NCI-H748 treated with DMSO at 0.1 percent for 48 hours (cell line): ENCODE measurements at regions not wholly inside any gene's neighbourhood (a gene's known extent, or its start where the extent isn't known, plus 50 kb on each side); places are given as distances from the start of the nearest gene placed in this dataset.

Experiments used
- DNase-seq: peaks from one replicate; lab custom pipeline; 2025; lab: John Stamatoyannopoulos, UW

DNA sequence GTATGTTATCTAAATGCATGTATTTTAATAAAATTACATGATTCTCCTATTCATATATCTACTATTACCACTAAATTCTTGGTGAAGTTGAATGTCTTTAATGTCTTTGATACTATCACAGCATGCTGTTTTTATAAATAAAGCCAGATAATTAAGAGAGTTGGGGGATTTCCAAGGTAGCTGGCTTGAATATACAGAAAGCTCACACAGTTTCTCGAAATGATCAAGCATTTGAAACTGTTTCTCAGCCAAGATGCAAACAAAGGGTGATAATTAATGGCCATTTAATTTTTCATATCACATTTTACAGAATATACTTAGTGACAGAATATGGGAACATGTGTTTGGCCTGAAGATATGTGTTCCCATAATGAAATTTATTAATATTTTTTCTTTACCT, 145.6 kb upstream of the CDH12 start:
- no peak for DNase-seq

DNA sequence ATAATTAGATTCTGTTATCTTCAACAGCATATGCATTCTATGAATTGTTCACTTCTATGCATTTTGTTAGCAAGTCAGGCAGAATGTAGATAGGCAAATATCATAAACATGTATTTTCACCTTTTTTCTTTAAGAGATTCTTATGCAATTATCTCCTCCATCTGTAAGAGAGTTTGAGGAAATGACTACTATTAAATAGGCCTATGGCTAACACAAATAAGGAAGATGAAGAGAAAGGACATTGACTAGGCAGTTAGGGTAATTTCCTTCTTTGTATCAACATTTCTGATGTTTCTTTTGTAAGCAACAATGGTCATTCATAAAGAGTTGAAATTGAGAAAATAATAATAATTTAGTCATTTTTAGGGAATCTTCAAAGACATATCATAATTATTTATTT, 145.2 kb upstream of the CDH12 start:
- no peak for DNase-seq

DNA sequence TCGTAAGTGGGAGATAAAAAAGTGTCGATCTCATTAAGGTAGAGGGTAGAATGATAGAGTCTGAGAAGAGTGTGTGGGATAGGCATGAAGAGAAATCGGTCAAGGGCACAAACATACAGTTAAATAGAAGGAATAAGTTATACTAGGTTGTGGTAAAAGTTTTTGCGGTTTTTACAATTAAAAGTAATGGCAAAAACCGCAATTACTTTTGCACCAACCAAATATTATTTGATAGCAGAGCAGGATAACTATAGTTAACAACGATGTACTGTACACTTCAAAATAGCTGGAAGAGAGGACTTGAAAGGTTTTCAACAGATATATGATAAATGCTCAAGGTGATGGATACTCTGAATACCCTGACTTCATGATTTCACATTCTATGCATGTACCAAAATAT, 135.8 kb upstream of the CDH12 start:
- no peak for DNase-seq

DNA sequence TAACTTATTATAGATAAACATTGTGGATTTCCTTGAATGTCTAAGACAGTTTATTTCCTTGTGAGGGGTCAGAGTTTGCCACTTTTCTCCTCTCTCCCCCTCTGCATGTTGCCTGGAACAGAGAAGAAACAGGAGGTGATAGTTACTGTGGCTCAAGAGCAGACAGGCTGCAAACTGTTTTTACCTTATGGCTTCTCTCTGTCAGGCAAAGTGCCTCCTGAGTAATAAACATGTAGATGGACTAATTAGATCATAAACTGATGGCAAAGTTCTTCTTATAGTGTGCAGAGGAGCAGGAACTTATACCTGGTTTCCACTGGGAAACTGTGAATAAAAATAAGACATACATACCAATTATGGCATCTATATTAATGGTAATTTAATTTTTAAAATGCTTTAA, 133.1 kb upstream of the CDH12 start:
- no peak for DNase-seq

DNA sequence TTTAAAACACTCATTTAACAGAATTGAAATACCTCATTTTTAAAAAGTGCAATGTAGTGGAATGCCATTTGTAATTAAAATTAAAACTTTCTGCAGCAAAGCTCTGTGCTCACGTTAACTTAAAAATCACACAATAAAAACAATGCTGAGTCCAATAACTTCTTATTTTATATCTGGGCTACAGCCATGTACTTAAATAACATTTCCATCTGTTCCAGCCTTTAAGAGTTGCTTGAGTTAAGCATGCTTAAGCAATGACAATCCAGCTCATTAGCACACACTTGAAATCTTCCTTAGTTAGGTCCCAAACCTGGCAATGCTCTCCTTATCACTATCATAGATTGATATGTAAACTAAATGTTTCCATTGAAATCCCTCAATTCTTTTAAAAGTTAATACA, 132.3 kb upstream of the CDH12 start:
- no peak for DNase-seq

DNA sequence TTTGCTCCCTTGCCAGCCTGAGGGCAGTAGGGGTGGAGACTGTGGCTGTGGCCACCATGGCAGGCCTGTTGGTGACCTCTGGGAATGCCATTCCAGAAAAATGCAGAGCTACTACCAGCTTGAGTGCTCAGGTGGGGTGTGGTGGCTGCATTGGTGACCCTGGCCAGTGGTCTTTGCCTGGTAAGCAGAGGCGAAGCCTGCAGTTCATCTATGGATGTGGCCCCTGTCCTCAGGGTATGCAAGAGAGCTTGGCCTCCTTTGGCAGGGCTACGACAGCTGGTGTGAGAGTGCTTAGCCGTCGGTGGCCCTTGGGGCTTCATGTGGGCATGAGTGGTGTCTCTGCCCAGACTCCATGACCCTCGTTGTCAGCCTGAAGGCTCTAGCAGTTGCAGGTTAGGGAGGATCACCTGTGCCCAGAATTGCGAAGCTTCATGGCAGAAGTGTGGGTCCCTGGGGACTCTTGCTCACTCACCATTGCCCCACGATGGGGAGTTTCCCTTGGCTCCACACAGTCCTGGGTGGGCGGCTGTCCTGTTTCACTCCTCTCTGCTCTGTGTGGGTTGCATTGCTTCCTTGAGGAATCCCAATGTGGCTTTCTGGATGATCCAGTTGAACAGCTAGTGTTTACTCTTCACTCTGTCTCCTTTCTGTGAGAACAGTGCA, 117.9 kb upstream of the CDH12 start:
- no peak for DNase-seq

DNA sequence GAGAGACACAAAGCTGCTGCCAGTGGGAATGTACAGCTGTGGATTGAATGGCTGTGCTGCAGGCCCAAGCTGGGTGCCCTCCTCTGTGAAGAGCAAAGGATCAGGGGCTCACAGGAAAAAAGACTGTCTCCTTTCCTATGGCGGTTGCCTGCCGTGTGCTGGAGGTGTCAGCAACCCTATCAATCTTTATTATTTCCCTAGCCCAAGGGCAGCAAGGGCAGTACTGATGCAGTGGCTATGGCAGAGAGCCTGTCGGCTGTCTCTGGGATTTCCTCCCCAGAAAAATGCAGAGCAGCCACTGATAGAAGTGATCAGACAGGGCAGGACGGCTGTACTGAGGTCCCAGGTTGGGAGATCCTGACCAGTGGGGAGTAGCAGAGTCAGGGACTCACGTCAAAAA, 117.3 kb upstream of the CDH12 start:
- DNase-seq, result no peak

DNA sequence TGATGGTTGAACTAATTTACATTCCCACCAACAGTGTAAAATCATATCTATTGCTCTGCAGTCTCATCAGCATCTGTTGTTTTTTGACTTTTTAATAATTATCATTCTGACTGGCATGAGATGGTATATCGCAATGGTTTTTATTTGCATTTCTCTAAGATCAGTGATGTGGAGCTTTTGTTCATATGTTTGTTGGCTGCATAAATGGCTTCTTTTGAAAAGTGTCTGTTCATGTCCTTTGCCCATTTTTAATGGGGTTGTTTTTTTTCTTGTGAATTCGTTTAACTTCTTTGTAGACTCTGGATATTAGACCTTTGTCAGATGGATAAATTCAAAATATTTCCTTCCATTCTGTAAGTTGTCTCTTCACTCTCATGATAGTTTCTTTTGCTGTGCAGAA, 115.2 kb upstream of the CDH12 start:
- no peak for DNase-seq

DNA sequence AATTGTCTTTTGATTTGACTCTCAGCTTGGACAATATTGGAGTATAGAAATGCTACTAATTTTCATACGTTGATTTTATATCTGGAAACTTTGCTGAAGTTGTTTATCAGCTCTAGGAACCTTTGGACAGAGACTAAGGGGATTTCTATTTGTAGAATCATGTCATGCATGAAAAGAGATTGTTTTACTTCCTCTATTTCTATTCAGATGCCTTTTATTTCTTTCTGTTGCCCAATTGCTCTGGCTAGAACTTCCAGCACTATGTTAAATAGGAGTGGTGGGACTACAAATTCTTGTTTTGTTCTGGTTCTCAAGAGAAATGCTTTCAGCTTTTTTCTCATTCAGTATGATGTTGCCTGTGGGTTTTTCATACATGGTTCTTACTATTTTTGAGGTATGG, 112.8 kb upstream of the CDH12 start:
- DNase-seq, result no peak

DNA sequence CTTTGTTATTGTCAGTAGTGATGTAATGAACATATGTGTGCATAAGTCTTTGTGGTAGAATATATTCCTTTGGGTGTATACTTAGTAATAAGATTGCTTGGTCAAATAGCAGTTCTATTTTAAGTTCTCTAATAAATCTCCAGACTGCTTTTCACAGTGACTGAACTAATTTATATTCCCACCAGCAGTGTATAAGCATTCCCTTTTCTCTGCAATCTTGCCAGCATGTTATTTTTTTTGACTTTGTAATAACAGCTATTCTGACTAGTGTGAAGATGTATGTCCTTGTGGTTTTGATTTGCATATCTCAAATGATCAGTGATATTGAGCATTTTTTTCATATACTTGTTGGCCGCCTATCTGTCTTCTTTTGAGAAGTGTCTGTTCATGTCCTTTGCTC, 111.5 kb upstream of the CDH12 start:
- no peak for DNase-seq

DNA sequence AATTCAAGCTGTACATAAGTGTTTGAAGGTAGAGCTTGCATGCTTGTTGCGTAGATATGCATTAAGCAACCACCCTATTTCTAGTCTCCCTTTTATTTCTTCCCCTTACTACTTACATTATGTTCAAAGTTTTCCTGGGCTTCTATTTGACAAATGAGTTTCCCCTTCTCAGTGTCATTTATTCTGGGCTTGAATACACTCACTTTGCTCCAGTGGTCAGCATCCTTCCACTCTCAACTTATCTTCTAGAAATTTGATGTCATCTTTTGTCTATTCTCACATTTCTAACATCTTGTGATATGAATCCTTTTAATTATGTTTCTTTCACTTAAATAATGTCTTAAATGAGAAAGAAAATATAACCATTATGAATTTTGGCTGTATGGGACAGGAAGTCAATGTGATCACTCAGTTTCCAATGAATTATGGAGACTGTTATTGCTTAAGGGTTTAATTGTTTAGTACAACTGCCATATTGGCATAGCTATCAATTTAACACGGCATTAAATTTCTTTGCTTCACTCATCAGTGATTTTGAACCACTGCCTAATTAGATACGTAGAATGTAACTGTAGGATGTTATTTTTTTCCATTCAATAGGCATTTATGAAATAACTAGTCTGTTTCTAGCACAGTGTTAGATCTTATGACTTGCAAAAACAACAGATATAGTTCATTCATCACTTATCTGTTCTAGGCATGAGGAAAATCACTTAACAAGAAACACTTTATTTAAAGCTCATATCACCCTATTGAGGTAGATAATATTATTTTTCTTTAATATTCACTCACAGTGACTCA, 105.5 kb upstream of the CDH12 start:
- DNase-seq, result no peak

DNA sequence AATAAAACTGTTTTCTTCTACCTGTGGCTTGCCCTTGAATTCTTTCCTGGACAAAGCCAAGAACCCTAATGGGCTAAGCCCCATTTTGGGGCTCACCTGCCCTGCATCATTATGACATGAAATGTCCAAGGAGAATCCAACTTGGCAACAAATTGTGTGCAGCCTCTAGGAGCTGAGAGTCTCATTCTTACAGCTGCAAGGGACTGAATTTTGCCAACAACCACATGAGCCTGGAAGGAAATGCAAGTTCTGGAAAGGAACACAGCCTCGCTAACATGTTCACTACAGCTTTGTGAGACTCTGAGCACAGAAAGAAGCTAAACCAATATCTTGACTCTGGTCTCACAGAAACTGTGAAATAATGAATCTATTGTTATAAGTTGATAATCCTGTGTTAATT, 94.8 kb upstream of the CDH12 start:
- DNase-seq, result no peak

DNA sequence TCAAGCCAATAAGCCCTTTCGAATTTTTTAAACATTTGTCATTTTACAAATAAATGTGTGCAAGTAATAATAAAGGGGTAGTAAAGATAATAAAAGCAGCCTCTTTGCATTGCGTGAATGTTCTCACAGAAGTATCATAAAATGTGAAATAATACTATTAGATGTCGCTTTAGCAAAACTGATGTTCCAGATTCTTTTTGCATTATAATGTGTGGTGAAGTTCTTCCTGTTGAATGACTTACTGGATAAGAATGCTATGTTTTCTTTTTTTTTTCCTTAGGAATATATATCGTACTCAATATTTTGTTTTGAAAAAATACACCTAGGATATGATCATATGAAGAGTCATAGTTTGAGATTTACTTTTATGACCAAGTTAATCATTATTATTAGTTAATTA, 85.2 kb upstream of the CDH12 start:
- no peak for DNase-seq

DNA sequence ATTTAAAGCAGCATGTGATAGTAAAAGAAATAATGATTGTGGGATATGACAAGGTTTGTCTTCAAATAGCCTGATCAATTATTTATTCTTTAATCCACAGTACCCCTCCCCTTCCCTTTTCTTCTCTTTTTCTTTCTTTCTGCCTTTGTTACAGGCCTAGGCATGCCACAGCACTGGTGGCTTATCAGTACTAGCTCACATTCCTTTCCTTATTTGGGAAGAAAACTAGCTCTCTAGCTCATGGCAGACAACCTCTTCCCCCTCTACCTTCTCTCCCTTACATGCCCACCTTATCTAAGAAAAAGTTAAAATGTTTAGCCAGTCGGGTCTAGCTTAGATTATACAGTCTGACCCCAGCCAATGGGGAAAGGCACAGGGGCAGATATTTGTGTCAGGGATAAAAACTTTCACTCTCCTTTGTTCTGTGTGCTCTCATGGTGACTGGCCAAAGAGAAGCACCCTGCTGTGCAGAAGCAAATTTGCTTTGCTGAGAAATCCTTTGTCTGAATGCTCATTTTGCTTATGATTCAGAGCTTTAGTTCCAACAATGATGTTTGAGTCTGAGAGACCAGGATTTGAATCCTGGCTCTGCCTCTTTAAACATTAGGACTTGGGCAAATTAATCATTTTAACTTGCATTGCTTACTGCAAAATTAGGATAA, 75.8 kb upstream of the CDH12 start:
- no peak for DNase-seq

DNA sequence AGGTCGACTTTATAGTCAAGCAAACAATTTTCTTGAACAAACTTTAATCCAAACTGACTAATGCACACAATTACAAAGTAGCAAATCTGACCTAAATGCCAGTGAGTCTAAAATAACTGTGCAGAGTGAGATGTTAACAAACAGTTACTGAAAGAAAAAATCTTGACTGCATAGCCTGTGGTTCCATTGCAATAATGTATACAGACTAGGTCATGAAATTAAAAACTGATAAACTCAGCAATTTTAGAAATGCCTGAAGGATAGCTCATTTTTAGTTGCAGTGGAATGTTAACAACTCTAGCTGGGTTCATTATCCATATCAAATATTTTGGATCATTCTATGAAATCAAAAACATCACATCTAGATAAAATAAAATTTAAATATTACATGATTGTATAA, 73.4 kb upstream of the CDH12 start:
- no peak for DNase-seq

DNA sequence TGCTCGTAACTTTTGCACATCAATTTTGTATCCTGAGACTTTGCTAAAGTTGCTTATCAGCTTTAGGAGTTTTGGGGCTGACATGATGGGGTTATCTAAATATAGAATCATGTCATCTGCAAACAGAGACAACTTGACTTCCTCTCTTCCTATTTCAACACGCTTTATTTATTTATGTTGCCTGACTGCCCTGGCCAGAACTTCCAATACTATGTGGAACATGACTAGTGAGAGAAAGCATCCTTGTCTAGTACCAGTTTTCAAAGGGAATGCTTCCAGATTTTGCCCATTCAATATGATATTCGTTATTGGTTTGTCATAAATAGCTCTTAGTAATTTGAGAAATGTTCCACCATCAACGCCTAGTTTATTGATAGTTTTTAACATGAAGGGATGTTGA, 65.4 kb upstream of the CDH12 start:
- DNase-seq, result no peak

DNA sequence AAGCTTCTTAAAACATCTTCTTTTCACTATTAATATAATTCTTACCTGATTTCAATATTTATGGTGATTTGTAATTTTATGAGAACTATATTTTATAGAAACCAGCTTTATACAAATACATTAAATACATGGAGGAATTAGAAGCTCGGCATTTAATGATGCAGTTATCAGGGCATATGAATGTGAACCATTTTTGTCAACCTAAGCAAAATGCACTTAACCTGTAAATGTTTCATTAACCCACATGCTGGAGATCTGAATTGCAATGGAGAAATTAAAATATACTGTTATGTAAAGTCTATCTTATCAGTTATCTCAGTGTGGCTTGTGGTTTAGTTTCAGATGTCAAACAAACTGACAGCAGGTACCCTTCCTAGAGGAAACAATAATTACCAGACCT, 63.2 kb upstream of the CDH12 start:
- DNase-seq, result no peak

DNA sequence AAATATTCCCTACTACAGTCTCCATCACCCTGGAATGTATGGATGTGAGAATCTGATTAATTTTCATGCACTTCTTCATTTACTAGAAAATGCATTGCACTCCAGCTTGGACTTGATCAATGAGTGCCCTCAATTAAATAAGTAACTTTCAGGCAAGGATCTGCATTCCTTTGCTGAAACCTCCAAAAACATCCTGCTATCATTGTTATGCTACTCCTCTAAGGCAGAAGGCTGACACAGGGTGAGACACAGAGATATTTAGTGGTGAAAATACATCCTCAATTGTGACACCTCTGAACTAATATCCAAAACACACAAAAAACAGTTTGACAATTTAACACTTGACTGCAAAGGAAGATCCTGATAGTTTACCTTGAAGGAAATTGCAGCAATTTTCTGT, 57.9 kb upstream of the CDH12 start:
- no peak for DNase-seq

DNA sequence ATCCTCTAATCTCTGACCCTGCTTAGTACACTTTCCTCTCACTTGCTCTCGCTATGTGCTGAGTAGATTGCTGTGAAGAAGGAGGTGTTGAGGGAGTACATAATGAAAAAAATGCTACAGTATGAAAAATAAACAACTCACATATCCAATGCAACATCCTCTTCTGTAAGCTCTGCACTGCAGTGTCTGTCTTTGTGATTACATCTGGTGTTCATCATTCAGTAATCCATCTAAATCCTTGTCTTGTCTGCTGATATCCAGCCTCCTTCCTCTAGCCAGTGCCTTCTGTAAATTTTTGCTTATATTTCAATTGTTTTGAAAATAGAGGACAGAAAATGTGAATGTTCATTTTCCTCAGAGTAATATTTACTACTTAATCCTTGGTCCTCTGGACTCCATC, 57.4 kb upstream of the CDH12 start:
- no peak for DNase-seq

DNA sequence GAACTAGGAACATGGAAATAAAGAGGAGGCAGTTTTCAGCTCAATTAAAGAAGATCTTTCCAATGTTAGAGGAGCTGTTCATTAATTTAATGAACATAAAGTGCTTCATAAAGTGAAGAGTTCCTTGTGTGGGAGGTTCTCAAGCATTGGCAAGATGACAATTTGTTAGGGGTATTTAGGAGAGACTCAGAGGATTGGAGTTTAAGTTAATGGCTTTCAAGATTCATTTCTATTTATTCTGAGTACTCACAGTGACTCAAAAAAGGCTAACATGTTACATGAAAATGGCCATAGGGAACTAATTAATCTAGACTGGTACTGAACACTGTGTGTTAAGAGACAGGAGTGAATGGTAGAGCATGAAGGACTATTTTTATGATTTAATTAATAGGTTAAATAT, 55.4 kb upstream of the CDH12 start:
- DNase-seq, result no peak

DNA sequence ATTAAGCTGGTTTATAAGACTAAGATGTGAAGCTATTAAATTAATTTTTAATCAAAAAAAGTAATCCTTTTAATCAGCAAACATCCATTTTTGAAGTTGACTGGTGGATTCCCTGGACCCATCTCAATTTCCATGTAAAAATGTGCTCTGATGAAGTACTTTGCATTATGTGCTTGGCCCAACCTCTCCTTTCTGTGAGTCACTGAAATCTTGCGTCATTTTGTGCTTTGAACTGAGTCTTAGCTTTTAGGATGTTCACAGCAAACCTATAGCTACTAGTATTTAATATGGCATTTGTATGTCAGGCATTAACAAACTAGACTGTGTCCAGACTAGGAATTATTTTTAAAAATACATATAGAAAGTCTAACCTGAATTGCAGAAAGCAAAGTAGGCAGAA, 55.0 kb upstream of the CDH12 start:
- DNase-seq, result no peak
